ENCODE measurements at regions not wholly inside any gene's neighbourhood (a gene's known extent, or its start where the extent isn't known, plus 50 kb on each side); places are given as distances from the start of the nearest gene placed in this dataset.

GRCh38 chr10:7477538-7478334 is 66.9 kb upstream of the SFMBT2 start:
- Histone ChIP-seq H3K9ac (ENCODE audit: insufficient read depth, low read depth, low read length) (no peak overlapping the region), H3K4me2 (ENCODE audit: low read depth, low read length) (no peak overlapping the region), H3K4me3 (replicated peaks in 1 of 3; ENCODE audit: insufficient read depth in 1 of 3, low read depth in 2 of 3, low read length in 3 of 3) (no peak overlapping the region), H3K27ac (ENCODE audit: extremely low read length, insufficient read depth, low read length) (no peak overlapping the region), H2AFZ (ENCODE audit: low read length) (no peak overlapping the region), H3K36me3 (replicated peaks in 1 of 2; ENCODE audit: control insufficient read depth in 1 of 2, insufficient read depth in 2 of 2, low read length in 2 of 2) (no peaks in the 10 kb centered on the region), H3K27me3 (ENCODE audit: control insufficient read depth in 1 of 2, insufficient read depth in 2 of 2, low read length in 2 of 2) (peaks cover 0 to 28% of the 10 kb centered on the region in 2 experiments; a peak in 2 of 5 replicates), H3K79me2 (ENCODE audit: insufficient read depth, low read length) (no peaks in the 10 kb centered on the region), H3K4me1 (ENCODE audit: insufficient read depth, low read length) (no peaks in the 10 kb centered on the region), H3K9me3 (ENCODE audit: low read length) (no peaks in the 10 kb centered on the region), H4K20me1 (ENCODE audit: insufficient read depth, low read length) (no peaks in the 10 kb centered on the region)
- no TSS peak for BruUV-seq (replicated peaks)
- FAIRE-seq (no peak), ATAC-seq (no peak), DNase-seq (ENCODE audit: low spot score) (no peak)
- 29% methylated on average over 10 of the region's 10 CpGs for WGBS (ENCODE audit: low lambda C conversion rate)
- intact Hi-C loops (cut with micrococcal nuclease; ENCODE audit: unreplicated experiment) (no loop called here), in situ Hi-C loops (cut with HindIII; ENCODE audit: extremely low pct_ligation_motif_present, low pct_unique_long_range_greater_than_20kb) (no loop called here)
- ChIA-PET CTCF (ENCODE audit: low intra/inter-chr PET ratio, low total read pairs) (no interaction called here), POLR2A (no interaction called here)
- TF ChIP-seq TRAFD1 (CRISPR knock-in tag; IDR thresholded peaks at IDR 0.05; ENCODE audit: borderline replicate concordance) (no peak), SMC3 (IDR thresholded peaks at IDR 0.05; ENCODE audit: low read length) (no peak), ZXDC (CRISPR knock-in tag; IDR thresholded peaks at IDR 0.05) (no peak), SOX6 (IDR thresholded peaks at IDR 0.05) (no peak), SOX6 (CRISPR knock-in tag; IDR thresholded peaks at IDR 0.05) (no peak), KLF16 (CRISPR knock-in tag; IDR thresholded peaks at IDR 0.05) (no peak), ZNF546 (CRISPR knock-in tag; conservative IDR thresholded peaks at IDR 0.05) (no peak), SALL1 (CRISPR knock-in tag; IDR thresholded peaks at IDR 0.05) (no peak), TOPORS (CRISPR knock-in tag; IDR thresholded peaks at IDR 0.05) (no peak), HMG20B (CRISPR knock-in tag; conservative IDR thresholded peaks at IDR 0.05) (no peak), SSRP1 (CRISPR knock-in tag; IDR thresholded peaks at IDR 0.05) (no peak), TCF12 (IDR thresholded peaks at IDR 0.05) (no peak), TCF12 (CRISPR knock-in tag; IDR thresholded peaks at IDR 0.05) (no peak)
- TF ChIP-seq, protein P1, sequence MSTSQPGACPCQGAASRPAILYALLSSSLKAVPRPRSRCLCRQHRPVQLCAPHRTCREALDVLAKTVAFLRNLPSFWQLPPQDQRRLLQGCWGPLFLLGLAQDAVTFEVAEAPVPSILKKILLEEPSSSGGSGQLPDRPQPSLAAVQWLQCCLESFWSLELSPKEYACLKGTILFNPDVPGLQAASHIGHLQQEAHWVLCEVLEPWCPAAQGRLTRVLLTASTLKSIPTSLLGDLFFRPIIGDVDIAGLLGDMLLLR (CRISPR knock-in tag; IDR thresholded peaks at IDR 0.05) = no peak
- TF ChIP-seq, protein P2, sequence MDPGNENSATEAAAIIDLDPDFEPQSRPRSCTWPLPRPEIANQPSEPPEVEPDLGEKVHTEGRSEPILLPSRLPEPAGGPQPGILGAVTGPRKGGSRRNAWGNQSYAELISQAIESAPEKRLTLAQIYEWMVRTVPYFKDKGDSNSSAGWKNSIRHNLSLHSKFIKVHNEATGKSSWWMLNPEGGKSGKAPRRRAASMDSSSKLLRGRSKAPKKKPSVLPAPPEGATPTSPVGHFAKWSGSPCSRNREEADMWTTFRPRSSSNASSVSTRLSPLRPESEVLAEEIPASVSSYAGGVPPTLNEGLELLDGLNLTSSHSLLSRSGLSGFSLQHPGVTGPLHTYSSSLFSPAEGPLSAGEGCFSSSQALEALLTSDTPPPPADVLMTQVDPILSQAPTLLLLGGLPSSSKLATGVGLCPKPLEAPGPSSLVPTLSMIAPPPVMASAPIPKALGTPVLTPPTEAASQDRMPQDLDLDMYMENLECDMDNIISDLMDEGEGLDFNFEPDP (CRISPR knock-in tag; conservative IDR thresholded peaks at IDR 0.05) = no peak
- TF ChIP-seq, protein P3, sequence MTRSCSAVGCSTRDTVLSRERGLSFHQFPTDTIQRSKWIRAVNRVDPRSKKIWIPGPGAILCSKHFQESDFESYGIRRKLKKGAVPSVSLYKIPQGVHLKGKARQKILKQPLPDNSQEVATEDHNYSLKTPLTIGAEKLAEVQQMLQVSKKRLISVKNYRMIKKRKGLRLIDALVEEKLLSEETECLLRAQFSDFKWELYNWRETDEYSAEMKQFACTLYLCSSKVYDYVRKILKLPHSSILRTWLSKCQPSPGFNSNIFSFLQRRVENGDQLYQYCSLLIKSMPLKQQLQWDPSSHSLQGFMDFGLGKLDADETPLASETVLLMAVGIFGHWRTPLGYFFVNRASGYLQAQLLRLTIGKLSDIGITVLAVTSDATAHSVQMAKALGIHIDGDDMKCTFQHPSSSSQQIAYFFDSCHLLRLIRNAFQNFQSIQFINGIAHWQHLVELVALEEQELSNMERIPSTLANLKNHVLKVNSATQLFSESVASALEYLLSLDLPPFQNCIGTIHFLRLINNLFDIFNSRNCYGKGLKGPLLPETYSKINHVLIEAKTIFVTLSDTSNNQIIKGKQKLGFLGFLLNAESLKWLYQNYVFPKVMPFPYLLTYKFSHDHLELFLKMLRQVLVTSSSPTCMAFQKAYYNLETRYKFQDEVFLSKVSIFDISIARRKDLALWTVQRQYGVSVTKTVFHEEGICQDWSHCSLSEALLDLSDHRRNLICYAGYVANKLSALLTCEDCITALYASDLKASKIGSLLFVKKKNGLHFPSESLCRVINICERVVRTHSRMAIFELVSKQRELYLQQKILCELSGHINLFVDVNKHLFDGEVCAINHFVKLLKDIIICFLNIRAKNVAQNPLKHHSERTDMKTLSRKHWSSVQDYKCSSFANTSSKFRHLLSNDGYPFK (CRISPR knock-in tag; IDR thresholded peaks at IDR 0.05; ENCODE audit: borderline replicate concordance) = no peak

All from HepG2 (cell line).